HG03135 (cell line): ENCODE measurements at regions not wholly inside any gene's neighbourhood (a gene's known extent, or its start where the extent isn't known, plus 50 kb on each side); places are given as distances from the start of the nearest gene placed in this dataset.
A peak's percentile ranks its signal among the peaks of the same experiment; 100 is the strongest.
"Not testable (repeated sequence)": the region's sequence is repeated elsewhere in the genome, so short reads cannot be mapped to it uniquely, and the experiment has no call there.

ENCODE experiments used
- ATAC-seq: cut with Tn5 transposase; IDR thresholded peaks from one replicate; pipeline ENCODE4 v1.9.1; 2021; ENCODE audit warnings: mild to moderate bottlenecking, moderate library complexity; ENCODE audit not compliant: unreplicated experiment

DNA sequence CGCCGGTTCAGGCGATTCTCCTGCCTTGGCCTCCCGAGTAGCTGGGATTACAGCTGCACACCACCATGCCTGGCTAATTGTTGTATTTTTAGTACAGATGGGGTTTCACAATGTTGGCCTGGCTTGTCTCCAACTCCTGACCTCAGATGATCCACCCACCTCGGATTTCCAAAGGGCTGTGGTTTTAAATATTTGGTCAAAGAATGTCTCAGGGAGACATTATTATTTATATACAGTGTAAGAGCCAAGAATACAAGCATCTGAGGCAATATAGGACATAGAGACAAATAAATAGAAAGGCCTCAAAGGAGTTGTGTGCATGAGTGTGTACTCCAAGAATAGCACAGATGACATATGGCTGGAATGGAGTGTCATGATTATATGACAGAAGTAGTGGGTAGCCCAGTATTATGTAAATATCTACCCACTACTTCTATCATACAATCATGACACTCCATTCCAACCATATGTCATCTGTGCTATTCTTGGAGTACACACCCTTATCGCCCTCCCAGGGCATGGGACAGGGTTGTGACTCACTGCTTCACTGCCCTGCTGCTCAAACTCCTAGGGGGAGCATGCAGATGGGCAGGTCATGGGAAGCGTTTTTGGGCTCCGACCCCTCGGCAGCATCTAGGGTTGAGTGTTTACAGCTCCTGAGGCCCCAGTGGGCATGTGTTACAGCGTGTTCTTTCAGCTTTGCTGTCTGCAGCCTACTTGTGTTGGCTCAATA, 1649.8 kb upstream of the PCDH10 start:
- no peak for ATAC-seq

- ATAC-seq = no peak
These were observed 1639.6 kb upstream of the PCDH10 start for GRCh38 chr4:131509521-131509920.

GRCh38 chr4:131526686-131527085, 1622.4 kb upstream of the PCDH10 start:
- no peak for ATAC-seq

DNA sequence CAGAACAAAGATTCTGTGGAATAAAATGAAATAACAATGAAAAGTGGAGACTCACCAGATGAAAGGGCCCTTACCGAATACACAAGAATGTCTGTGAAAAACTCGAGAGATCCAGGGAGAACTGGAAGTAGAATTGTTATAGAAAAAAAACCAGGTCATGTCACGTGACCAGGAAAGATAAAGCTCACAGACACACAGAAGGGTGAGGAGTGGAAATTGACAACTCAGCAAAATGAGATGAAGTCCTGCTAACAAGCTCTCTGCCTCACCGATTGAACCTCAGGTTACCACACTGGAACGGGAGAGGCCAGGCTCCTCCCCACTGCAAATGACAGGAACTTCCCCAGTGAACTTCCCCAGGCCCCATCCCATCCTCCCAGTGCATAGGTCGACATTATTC, 1618.0 kb upstream of the PCDH10 start:
- ATAC-seq = no peak

DNA sequence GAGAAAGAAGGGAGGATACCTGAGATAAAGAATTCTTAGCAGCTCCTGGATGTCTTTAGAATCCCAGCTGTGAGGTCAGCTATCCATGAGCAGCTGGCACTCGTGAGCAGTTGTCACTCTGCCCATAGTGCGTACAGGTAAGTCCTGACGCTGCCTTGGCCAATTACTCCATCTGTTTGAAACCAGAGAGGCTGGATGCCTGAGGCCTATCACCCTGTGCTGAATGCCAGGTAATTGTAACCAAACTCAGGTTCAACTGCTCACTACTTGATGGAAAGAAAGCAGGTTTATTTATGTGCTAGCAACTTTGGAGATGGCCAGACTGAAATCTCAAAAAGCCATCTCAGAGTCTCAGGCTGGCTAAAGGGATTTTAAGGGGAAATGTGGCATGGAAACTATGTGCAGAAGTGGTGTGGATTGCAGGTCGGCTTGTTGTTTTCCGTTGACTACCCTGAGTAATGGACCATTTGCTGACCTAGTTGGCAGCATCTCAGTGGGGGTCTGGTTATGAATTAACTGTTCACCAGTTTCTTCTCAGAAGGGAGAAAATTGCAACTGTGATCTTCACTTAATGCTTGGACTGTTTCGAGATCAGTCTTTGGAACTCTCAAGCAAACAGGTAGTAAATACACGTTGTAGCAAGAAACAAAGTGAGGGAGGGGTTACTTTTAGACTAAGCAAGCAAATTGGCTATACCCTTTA, 1614.0 kb upstream of the PCDH10 start:
- ATAC-seq = no peak

DNA sequence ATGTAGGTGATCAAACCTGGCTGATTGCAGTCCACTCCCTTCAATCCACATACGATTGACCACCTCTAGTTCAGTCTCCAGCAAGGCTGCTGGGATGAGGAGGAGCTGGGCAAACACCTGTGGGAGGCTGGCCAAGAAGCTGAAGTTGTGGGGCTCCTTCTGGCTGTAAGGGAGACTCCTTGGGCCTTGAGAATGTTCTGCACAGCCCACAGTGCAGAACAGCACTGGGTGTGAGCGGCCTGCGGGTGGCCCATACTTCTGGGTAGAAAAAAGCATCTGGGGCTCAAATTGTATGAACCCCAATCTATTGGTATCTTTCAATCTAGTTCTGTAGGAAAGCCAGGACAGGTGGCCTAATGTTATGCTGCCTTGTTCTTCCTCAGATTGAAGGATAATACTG, 1608.8 kb upstream of the PCDH10 start:
- no peak for ATAC-seq

DNA sequence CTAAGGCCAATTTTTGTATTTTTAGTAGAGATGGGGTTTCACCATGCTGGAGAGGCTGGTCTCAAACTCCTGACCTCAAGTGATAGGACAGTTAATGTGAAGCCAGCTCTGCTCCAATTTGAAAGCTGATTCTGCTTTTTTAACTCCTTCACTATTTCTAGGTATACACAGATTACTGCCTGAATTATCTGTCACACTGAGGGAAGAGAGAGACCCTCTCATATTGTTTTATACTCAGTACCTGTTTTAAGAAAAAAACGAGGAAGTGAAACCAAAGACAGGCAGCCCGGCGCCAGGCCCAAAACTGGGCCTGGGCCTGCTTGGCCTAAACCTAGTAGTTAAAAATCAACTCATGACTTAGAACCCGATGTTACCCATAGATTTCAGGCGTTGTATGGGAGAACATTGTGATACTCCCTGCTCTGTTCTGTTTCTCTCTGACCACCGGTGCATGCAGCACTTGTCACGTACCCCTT, 1601.5 kb upstream of the PCDH10 start:
- peak; percentile 76 for ATAC-seq

GRCh38 chr4:131551306-131551705, 1597.8 kb upstream of the PCDH10 start:
- ATAC-seq = no peak

GRCh38 chr4:131566026-131566425, 1583.1 kb upstream of the PCDH10 start:
- no peak for ATAC-seq

DNA sequence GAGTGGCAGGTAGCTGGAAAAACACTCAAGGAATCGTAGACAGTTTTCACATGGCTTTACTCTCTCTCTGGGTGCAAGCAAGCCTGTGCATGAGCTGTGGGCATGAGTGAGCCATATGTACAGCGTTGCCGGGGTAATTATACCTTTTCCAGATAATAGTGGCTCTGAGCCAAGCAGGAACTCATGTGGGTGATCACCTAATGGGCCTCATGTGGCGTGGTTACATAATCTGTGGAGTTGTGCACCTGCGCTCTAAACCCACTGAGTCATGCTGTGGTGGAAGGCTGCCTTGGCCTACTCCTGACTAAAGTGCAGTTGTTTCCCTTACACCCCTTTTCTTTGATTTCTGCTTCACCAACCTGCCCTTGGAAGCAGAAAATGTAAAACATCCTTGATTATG, 1564.5 kb upstream of the PCDH10 start:
- no peak for ATAC-seq

DNA sequence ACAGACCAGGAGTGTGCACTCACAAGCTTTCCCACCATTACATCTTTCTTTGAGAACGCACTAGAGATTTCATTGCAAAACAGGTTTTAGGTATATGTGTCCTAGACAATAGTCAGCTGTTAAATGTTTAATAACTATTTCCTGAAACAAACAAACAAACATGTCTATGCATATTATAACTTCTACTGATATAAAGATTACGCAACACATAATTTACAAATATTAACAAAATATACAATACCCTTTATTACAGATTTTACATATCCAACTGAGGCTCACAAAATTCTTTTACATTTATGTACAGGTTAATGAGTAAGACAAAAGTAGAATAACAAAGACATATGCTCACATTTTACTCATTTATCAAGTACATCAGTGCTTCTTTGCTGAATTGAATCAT, 1554.0 kb upstream of the PCDH10 start:
- ATAC-seq = no peak

DNA sequence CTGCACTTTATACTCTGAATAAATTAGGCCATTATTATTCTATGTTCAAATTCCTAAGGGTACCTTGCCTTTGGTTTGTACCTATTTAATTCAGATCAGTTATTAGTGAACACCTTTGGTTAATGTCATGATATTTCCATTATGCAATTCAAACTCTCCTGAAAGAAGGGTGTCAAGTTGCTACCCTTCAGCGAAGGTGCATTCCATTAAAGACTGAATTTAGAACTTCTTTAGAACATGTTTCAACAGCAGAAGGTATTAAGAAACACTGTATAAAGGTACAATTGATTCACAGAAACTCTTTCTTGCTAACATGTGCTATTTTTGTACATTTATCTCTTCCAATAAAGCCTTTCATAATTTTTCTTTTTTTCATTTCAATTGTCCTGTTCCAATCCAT, 1545.4 kb upstream of the PCDH10 start:
- ATAC-seq = no peak

DNA sequence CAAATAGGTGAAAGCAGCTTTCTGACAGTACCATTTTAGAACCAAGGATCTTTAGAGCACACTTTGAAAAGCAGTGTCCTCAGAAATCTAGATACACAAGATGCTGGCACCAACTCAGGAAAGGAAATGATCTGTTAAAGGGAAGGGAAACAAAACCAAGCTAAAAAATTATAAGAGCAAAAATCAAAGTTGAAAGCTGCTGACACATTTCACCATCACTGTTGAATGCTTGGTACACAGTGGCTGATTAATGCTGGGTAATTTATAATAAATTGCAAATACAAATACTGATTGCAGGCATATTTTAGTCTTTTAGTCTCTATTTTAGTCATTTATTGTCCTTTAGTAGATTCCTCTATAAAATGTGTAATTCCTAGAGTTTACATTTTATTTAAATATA, 1540.1 kb upstream of the PCDH10 start:
- ATAC-seq = no peak

- not testable (repeated sequence) for ATAC-seq
These were observed 1538.6 kb upstream of the PCDH10 start for GRCh38 chr4:131610517-131610916.

DNA sequence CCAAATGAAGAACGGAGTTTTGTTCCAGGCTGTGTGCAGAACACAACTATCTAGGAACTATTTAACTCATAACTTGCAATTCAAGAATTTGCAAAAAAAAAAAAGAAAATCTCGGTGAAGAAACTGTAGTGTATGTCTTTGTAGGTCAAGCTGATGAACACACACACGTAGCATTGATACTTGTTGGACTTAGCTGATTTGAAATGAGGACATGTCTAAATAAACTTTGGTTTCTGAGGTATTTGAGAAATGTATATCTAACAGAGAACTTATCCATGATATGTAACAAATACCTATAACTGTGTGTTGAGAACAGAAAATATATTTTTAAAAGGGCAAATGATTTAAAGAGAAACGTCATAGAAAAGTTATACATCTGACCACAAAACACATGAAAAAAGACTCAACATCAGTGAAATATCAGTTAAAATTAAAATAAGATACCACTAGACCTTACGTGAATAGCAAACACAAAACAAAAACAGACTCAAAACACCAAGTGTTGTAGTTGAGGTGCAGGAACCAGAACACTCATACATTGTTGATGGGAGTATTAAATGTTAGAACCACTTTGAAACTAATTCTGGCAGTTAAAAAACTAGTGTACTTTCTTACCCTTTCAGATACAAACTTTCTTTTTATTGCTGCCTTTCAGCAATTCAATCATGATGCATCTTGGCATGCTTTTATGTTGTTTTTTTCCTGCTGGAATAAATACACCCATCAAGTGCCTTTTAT, 1535.8 kb upstream of the PCDH10 start:
- no peak for ATAC-seq

- ATAC-seq = no peak
These were observed 1535.3 kb upstream of the PCDH10 start for GRCh38 chr4:131613824-131614216.

- no peak for ATAC-seq
These were observed 1516.2 kb upstream of the PCDH10 start for GRCh38 chr4:131632877-131633276.

- ATAC-seq = no peak
These were observed 1513.9 kb upstream of the PCDH10 start for GRCh38 chr4:131635191-131635590.

- no peak for ATAC-seq
These were observed 1510.3 kb upstream of the PCDH10 start for GRCh38 chr4:131638781-131639180.

GRCh38 chr4:131644619-131645018, 1504.5 kb upstream of the PCDH10 start:
- ATAC-seq = no peak

DNA sequence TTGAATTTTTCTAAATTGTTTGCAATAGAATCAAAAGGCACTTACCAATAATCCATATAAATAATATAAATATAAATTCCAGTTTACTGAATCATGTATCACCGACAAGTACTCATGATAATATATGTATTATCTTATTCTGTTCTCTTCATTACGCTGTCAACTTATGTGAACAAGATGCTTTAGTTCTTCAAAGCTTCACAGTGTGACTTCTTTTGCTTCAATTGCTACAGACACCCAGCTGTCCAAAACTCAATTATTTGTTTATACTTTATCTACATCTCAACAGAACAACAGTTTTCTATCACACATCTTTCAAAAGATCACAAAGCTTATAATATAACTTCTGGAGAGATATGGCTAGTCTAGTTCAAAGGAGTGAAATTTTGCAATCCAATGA, 1499.9 kb upstream of the PCDH10 start:
- no peak for ATAC-seq

- ATAC-seq = no peak
These were observed 1498.1 kb upstream of the PCDH10 start for GRCh38 chr4:131650951-131651350.
